A549 (cell line): ENCODE measurements at regions not wholly inside any gene's neighbourhood (a gene's known extent, or its start where the extent isn't known, plus 50 kb on each side); places are given as distances from the start of the nearest gene placed in this dataset.

Experiments
- ATAC-seq, 2 experiments: fragments of 200-7000 bp in 1 of 2; fragments of >200 bp in 1 of 2; cut with Nextera tagmentation in 1 of 2; cut with Tn5 transposase in 1 of 2; 3 replicates each; pipeline versions ENCODE4 v1.8.0 to v1.9.1; 2018 to 2020; ENCODE audit warnings: mild to moderate bottlenecking in 1 of 2, moderate library complexity in 1 of 2
- CTCF ChIA-PET: fragments of 300-600 bp; sonication (Branson Sonifier 250); formaldehyde crosslinking; extraction: SDS; loops from one replicate; lab custom pipeline; 2021; ENCODE audit warnings: antibody characterized with exemption, inconsistent platforms; lab: Yijun Ruan, JAX
- POLR2A ChIA-PET: fragments of 350-600 bp; formaldehyde crosslinking; extraction: SDS; loops from one replicate; lab custom pipeline; 2021; ENCODE audit warnings: antibody characterized with exemption, inconsistent platforms; lab: Yijun Ruan, JAX
- DNase-seq, 2 experiments: peaks; one replicate each; pipeline versions ENCODE4 v3.0.0 to v3.0.0-alpha.2; 2011 to 2016; ENCODE audit warnings: low read depth in 1 of 2, low spot score in 1 of 2
- FAIRE-seq: peaks from 2 replicates; lab custom pipeline; 2011; peaks lifted over from hg19 to GRCh38; lab: Jason Lieb, UNC
- H3K27ac ChIP-seq, 2 experiments: fragments of >200 bp; sonication (Bioruptor Twin); formaldehyde crosslinking; 3 replicates each; pipeline ENCODE4 v1.5.1; 2016 to 2017
- H3K4me1 ChIP-seq: fragments of >200 bp; sonication (Bioruptor Twin); formaldehyde crosslinking; 3 replicates; pipeline ENCODE4 v1.6.1; 2016
- H3K4me2 ChIP-seq: fragments of >200 bp; sonication (Bioruptor Twin); formaldehyde crosslinking; 3 replicates; pipeline ENCODE4 v1.6.1; 2016
- H3K4me3 ChIP-seq: fragments of >200 bp; sonication (Bioruptor Twin); formaldehyde crosslinking; 3 replicates; pipeline ENCODE4 v1.5.1; 2016
- H3K9me3 ChIP-seq: fragments of >200 bp; sonication (Bioruptor Twin); formaldehyde crosslinking; 3 replicates; pipeline ENCODE4 v1.6.1; 2016
- ATOH8 ChIP-seq: fragments of 250-450 bp; sonication (Bioruptor Pico); IDR thresholded peaks from 2 replicates; pipeline ENCODE4 v1.5.0; 2020; ENCODE audit warnings: low read depth, mild to moderate bottlenecking, moderate library complexity
- CBX2 ChIP-seq: fragments of 200-600 bp; sonication (generic); IDR thresholded peaks from 2 replicates; pipeline ENCODE4 v1.6.1; 2016; ENCODE audit warnings: low read depth, mild to moderate bottlenecking, borderline replicate concordance
- ESRRA ChIP-seq: fragments of 150-350 bp; IDR thresholded peaks from 2 replicates; pipeline ENCODE4 v1.6.1; 2014; ENCODE audit warnings: mild to moderate bottlenecking, low read length, borderline replicate concordance
- HEYL ChIP-seq: fragments of 250-450 bp; sonication (Bioruptor Pico); IDR thresholded peaks from 2 replicates; pipeline ENCODE4 v1.8.0; 2021; ENCODE audit warnings: mild to moderate bottlenecking, moderate library complexity
- HOXA7 ChIP-seq: fragments of 250-450 bp; sonication (Bioruptor Pico); IDR thresholded peaks from 2 replicates; pipeline ENCODE4 v1.5.0; 2020; ENCODE audit warnings: mild to moderate bottlenecking, moderate library complexity
- HOXB13 ChIP-seq: fragments of 250-450 bp; sonication (Bioruptor Pico); IDR thresholded peaks from 2 replicates; pipeline ENCODE4 v1.5.0; 2020; ENCODE audit warnings: low read depth, mild to moderate bottlenecking, moderate library complexity
- MAX ChIP-seq: IDR thresholded peaks from 2 replicates; pipeline ENCODE4 v1.6.1; 2012
- MAZ ChIP-seq: fragments of 150-350 bp; IDR thresholded peaks from 2 replicates; pipeline ENCODE4 v1.6.1; 2014; ENCODE audit warnings: antibody characterized with exemption, low read depth, low read length, borderline replicate concordance
- MYC ChIP-seq: IDR thresholded peaks from 2 replicates; pipeline ENCODE4 v1.6.1; 2012; ENCODE audit warnings: mild to moderate bottlenecking, inconsistent platforms, low read length, improper control_type of control experiment, borderline replicate concordance
- NFE2L2 ChIP-seq: fragments of 150-350 bp; conservative IDR thresholded peaks from 2 replicates; pipeline ENCODE4 v1.6.1; 2014; ENCODE audit warnings: low read length
- NR3C1 ChIP-seq: fragments of >200 bp; sonication (Bioruptor Twin); formaldehyde crosslinking; IDR thresholded peaks from 3 replicates; pipeline ENCODE4 v1.6.1; 2017
- POLR2A ChIP-seq: IDR thresholded peaks from 2 replicates; pipeline ENCODE4 v1.6.1; 2012; ENCODE audit warnings: mild to moderate bottlenecking, low read length
- RCOR1 ChIP-seq: fragments of 150-350 bp; IDR thresholded peaks from 2 replicates; pipeline ENCODE4 v1.6.1; 2014; ENCODE audit warnings: antibody characterized with exemption, low read length, low read depth
- REST ChIP-seq: fragments of 200-600 bp; sonication (generic); IDR thresholded peaks from 2 replicates; pipeline ENCODE4 v1.6.1; 2016; ENCODE audit warnings: antibody characterized with exemption, mild to moderate bottlenecking, moderate library complexity
- RFX5 ChIP-seq: fragments of 450-650 bp; IDR thresholded peaks from 2 replicates; pipeline ENCODE4 v1.7.1; 2014; ENCODE audit warnings: antibody characterized with exemption, mild to moderate bottlenecking, moderate library complexity
- USF2 ChIP-seq: fragments of 450-650 bp; IDR thresholded peaks from 2 replicates; pipeline ENCODE4 v1.6.1; 2014; ENCODE audit warnings: antibody characterized with exemption
- ZC3H11A ChIP-seq: fragments of 450-650 bp; IDR thresholded peaks from 2 replicates; pipeline ENCODE4 v1.6.1; 2014; ENCODE audit warnings: antibody characterized with exemption, mild to moderate bottlenecking
- ZFP36 ChIP-seq: fragments of 450-650 bp; IDR thresholded peaks from 2 replicates; pipeline ENCODE4 v1.6.1; 2014; ENCODE audit warnings: borderline replicate concordance; ENCODE audit not compliant: partially characterized antibody
- WGBS: methylation state at CpG from one replicate; pipeline ENCODE4 v1.1.6; 2017; ENCODE audit errors: missing lambda C conversion rate; 5-methylcytosine and 5-hydroxymethylcytosine counted together

- DNase-seq (no peak), ATAC-seq (no peak), FAIRE-seq (no peak)
- no peak for TF ChIP-seq RCOR1
- no peak for TF ChIP-seq NFE2L2
- no peak for TF ChIP-seq RFX5
- no peak for TF ChIP-seq ATOH8
- TF ChIP-seq CBX2: no peak
- no peak for TF ChIP-seq HEYL
- no peak for TF ChIP-seq REST
- no peak for TF ChIP-seq HOXA7 (CRISPR knock-in tag)
- no peak for TF ChIP-seq NR3C1
- no peak for TF ChIP-seq USF2
- TF ChIP-seq ZFP36: no peak
- no peaks in the 10 kb centered on the region for H3K4me1 ChIP-seq
- H3K4me2 ChIP-seq: no peak overlapping the region
- H3K9me3 ChIP-seq: no peaks in the 10 kb centered on the region
- no peak overlapping the region for H3K27ac ChIP-seq
- POLR2A ChIA-PET: no interaction called here
- CTCF ChIA-PET: no interaction called here
- H3K4me3 ChIP-seq: no peak overlapping the region
Measured at GRCh38 chr13:109517517-109517916, 268.9 kb downstream of the IRS2 start.

GRCh38 chr13:109516186-109516585 lies 270.2 kb downstream of the IRS2 start:
- H3K9me3 ChIP-seq: no peaks in the 10 kb centered on the region
- TF ChIP-seq MAX: no peak
- TF ChIP-seq HOXB13: no peak
- no peak overlapping the region for H3K4me3 ChIP-seq
- no peak overlapping the region for H3K4me2 ChIP-seq
- no peak for DNase-seq
- no peak overlapping the region for H3K27ac ChIP-seq
- ChIA-PET CTCF (no interaction called here), POLR2A (no interaction called here)
- H3K4me1 ChIP-seq: no peaks in the 10 kb centered on the region
- no peak for ATAC-seq
- WGBS: 87% methylated on average over 4 of the region's 4 CpGs
- no peak for FAIRE-seq

GRCh38 chr13:109510013-109510412 lies 276.4 kb downstream of the IRS2 start:
- ChIA-PET CTCF (no interaction called here), POLR2A (no interaction called here)
- no peak overlapping the region for H3K4me3 ChIP-seq
- TF ChIP-seq ESRRA: no peak
- no peak for TF ChIP-seq POLR2A
- no peak for TF ChIP-seq ZC3H11A
- ATAC-seq: no peak
- H3K4me2 ChIP-seq: no peak overlapping the region
- H3K4me1 ChIP-seq: no peaks in the 10 kb centered on the region
- FAIRE-seq: no peak
- WGBS: 75% methylated on average over 3 of the region's 3 CpGs
- no peaks in the 10 kb centered on the region for H3K9me3 ChIP-seq
- no peak overlapping the region for H3K27ac ChIP-seq
- no peak for DNase-seq

- H3K9me3 ChIP-seq: no peaks in the 10 kb centered on the region
- WGBS: 85% methylated on average over 4 of the region's 4 CpGs
- no peak overlapping the region for H3K27ac ChIP-seq
- no peaks in the 10 kb centered on the region for H3K4me1 ChIP-seq
- H3K4me2 ChIP-seq: no peak overlapping the region
- TF ChIP-seq MAZ (no peak), ZC3H11A (no peak), MYC (no peak)
- ChIA-PET CTCF (no interaction called here), POLR2A (no interaction called here)
- no peak overlapping the region for H3K4me3 ChIP-seq
- no peak for DNase-seq
- no peak for FAIRE-seq
- ATAC-seq: no peak
Measured at GRCh38 chr13:109509154-109509900, 277.1 kb downstream of the IRS2 start.
